Esophagus muscularis mucosa (tissue), 4 donors: ENCODE measurements at regions not wholly inside any gene's neighbourhood (a gene's known extent, or its start where the extent isn't known, plus 50 kb on each side); places are given as distances from the start of the nearest gene placed in this dataset.
A peak's percentile ranks its signal among the peaks of the same experiment; 100 is the strongest.

Experiments
- DNase-seq: peaks from one replicate; pipeline ENCODE4 v3.0.0-alpha.2; 2017; ENCODE audit errors: extremely low spot score
- H3K27ac ChIP-seq, 4 donors: fragments of 200-600 bp; sonication (generic); replicated peaks in 1 of 4; 1 replicate in 3 of 4; 2 replicates in 1 of 4; pipeline ENCODE4 v1.5.1; 2016 to 2019; ENCODE audit warnings: mild to moderate bottlenecking in 1 of 4
- H3K27me3 ChIP-seq, 4 donors: fragments of 200-600 bp; sonication (generic); one replicate each; pipeline versions ENCODE4 v1.5.1 to v1.6.0; 2016 to 2019
- H3K36me3 ChIP-seq, 4 donors: fragments of 200-600 bp; sonication (generic); one replicate each; pipeline ENCODE4 v1.5.1; 2016 to 2019
- H3K4me1 ChIP-seq, 4 donors: fragments of 200-600 bp; sonication (generic); one replicate each; pipeline ENCODE4 v1.5.1; 2016 to 2019
- H3K4me3 ChIP-seq, 4 donors: fragments of 200-600 bp; sonication (generic); 1 replicate in 2 of 4; 2 replicates in 2 of 4; pipeline ENCODE4 v1.5.1; 2016 to 2019; ENCODE audit warnings: mild to moderate bottlenecking in 4 of 4, moderate library complexity in 1 of 4
- H3K9me3 ChIP-seq, 4 donors: fragments of 200-600 bp; sonication (generic); 1 replicate in 3 of 4; 2 replicates in 1 of 4; pipeline ENCODE4 v1.5.1; 2016 to 2019
- CTCF ChIP-seq, 3 experiments: fragments of 200-600 bp in 2 of 3; fragments of 450-650 bp in 1 of 3; sonication (generic) in 2 of 3; IDR thresholded peaks; one replicate each; pipeline ENCODE4 v1.5.1; 2017 to 2019; ENCODE audit warnings: antibody characterized with exemption in 3 of 3, mild to moderate bottlenecking in 2 of 3, moderate library complexity in 1 of 3
- EP300 ChIP-seq: sonication (generic); formaldehyde crosslinking; IDR thresholded peaks from one replicate; pipeline ENCODE4 v1.6.1; 2017; ENCODE audit warnings: antibody characterized with exemption
- POLR2A ChIP-seq: fragments of 450-650 bp; IDR thresholded peaks from one replicate; pipeline ENCODE4 v1.6.1; 2017; ENCODE audit warnings: antibody characterized with exemption, moderate library complexity, mild to moderate bottlenecking, low read depth
- POLR2AphosphoS5 ChIP-seq, 2 donors: sonication (generic); formaldehyde crosslinking; IDR thresholded peaks; one replicate each; pipeline ENCODE4 v1.6.1; 2017; ENCODE audit warnings: antibody characterized with exemption in 2 of 2
- WGBS: methylation state at CpG from one replicate; pipeline ENCODE4 v1.1.5; 2018; 5-methylcytosine and 5-hydroxymethylcytosine counted together
- intact Hi-C: fragments of 100-400 bp; cut with DNase I; formaldehyde crosslinking; loops from one replicate; pipeline ENCODE4 v1.15.1; 2023

GRCh38 chr15:59923508-59923907 lies 80.6 kb upstream of the FOXB1 start:
- Histone ChIP-seq H3K27ac (no peak overlapping the region), H3K4me1 (peaks cover 0 to under 1% (median 0%) of the 10 kb centered on the region in 4 donors), H3K9me3 (peaks cover 0 to 4% (median 0%) of the 10 kb centered on the region in 4 donors), H3K4me3 (no peak overlapping the region), H3K27me3 (peaks cover 0 to 15% (median 0%) of the 10 kb centered on the region in 4 donors), H3K36me3 (no peaks in the 10 kb centered on the region)
- TF ChIP-seq POLR2A (no peak), EP300 (no peak), POLR2AphosphoS5 (IDR thresholded peaks at IDR 0.05) (no peak), CTCF (IDR thresholded peaks at IDR 0.05) (no peak)
- no peak for DNase-seq
- 72% methylated on average over 4 of the region's 4 CpGs for WGBS
- intact Hi-C loops = no loop called here

- intact Hi-C loops = no loop called here
- 69% methylated on average over 11 of the region's 11 CpGs for WGBS
These were observed 84.8 kb upstream of the FOXB1 start for GRCh38 chr15:59918994-59919951.

GRCh38 chr15:59917504-59918157 lies 86.5 kb upstream of the FOXB1 start:
- WGBS = 32% methylated on average over 8 of the region's 10 CpGs
- Histone ChIP-seq H3K27me3 (peaks cover 0 to 12% (median 0%) of the 10 kb centered on the region in 4 donors), H3K27ac (no peak overlapping the region), H3K36me3 (no peaks in the 10 kb centered on the region), H3K4me1 (peaks cover 0 to 4% (median 0%) of the 10 kb centered on the region in 4 donors), H3K4me3 (no peak overlapping the region), H3K9me3 (no peaks in the 10 kb centered on the region)
- intact Hi-C loops = no loop called here
- no peak for DNase-seq
- no peak for TF ChIP-seq EP300
- peak in 1 of 3 experiments; percentile 18 for TF ChIP-seq CTCF (IDR thresholded peaks at IDR 0.05)

More at GRCh38 chr15:59918994-59919951, 84.8 kb upstream of the FOXB1 start:
- no peak for DNase-seq
- H3K9me3 ChIP-seq = no peaks in the 10 kb centered on the region
- H3K4me3 ChIP-seq = no peak overlapping the region
- no peaks in the 10 kb centered on the region for H3K36me3 ChIP-seq
- peaks cover 0 to 4% (median 0%) of the 10 kb centered on the region in 4 donors for H3K4me1 ChIP-seq
- H3K27ac ChIP-seq = no peak overlapping the region
- TF ChIP-seq EP300 = no peak
- no peak for TF ChIP-seq POLR2AphosphoS5 (IDR thresholded peaks at IDR 0.05)
- TF ChIP-seq CTCF (IDR thresholded peaks at IDR 0.05) = no peak
- TF ChIP-seq POLR2A = no peak
- peaks cover 0 to 15% (median 0%) of the 10 kb centered on the region in 4 donors for H3K27me3 ChIP-seq

GRCh38 chr15:59906046-59906445 lies 98.1 kb upstream of the FOXB1 start:
- 50% methylated on average over 1 of the region's 1 CpG for WGBS
- H3K4me3 ChIP-seq = no peak overlapping the region
- DNase-seq = no peak
- H3K27ac ChIP-seq = no peak overlapping the region
- H3K36me3 ChIP-seq = no peaks in the 10 kb centered on the region
- TF ChIP-seq POLR2AphosphoS5 (IDR thresholded peaks at IDR 0.05) (no peak), EP300 (no peak), POLR2A (no peak), CTCF (IDR thresholded peaks at IDR 0.05) (no peak)
- no peaks in the 10 kb centered on the region for H3K9me3 ChIP-seq
- H3K4me1 ChIP-seq = no peaks in the 10 kb centered on the region
- peaks cover 0 to 54% (median 5%) of the 10 kb centered on the region in 4 donors for H3K27me3 ChIP-seq
- intact Hi-C loops = no loop called here
